Body of pancreas (tissue), 4 donors: ENCODE measurements at regions not wholly inside any gene's neighbourhood (a gene's known extent, or its start where the extent isn't known, plus 50 kb on each side); places are given as distances from the start of the nearest gene placed in this dataset.

ENCODE experiments used
- CTCF ChIP-seq, 7 experiments: fragments of 450-650 bp in 4 of 7; fragments of 200-600 bp in 3 of 7; sonication (generic) in 3 of 7; IDR thresholded peaks; one replicate each; pipeline ENCODE4 v1.5.1; 2016 to 2019; ENCODE audit warnings: antibody characterized with exemption in 7 of 7
- POLR2A ChIP-seq, 3 donors: fragments of 450-650 bp; IDR thresholded peaks; one replicate each; pipeline ENCODE4 v1.6.1; 2016; ENCODE audit warnings: antibody characterized with exemption in 3 of 3, mild to moderate bottlenecking in 2 of 3

GRCh38 chr1:114231301-114231700 is 77.6 kb upstream of the SYT6 start:
- no peak for TF ChIP-seq CTCF (IDR thresholded peaks at IDR 0.05)
- no peak for TF ChIP-seq POLR2A (IDR thresholded peaks at IDR 0.05)
